ENCODE measurements at regions not wholly inside any gene's neighbourhood (a gene's known extent, or its start where the extent isn't known, plus 50 kb on each side); places are given as distances from the start of the nearest gene placed in this dataset.

GRCh38 chr14:37844614-37845013, 249.2 kb downstream of the TTC6 start:
- TF ChIP-seq CTCF (IDR thresholded peaks at IDR 0.05) (no peak), POLR2A (IDR thresholded peaks at IDR 0.05) (no peak), EP300 (IDR thresholded peaks at IDR 0.05) (no peak)
